GM21367 (cell line): ENCODE measurements at regions not wholly inside any gene's neighbourhood (a gene's known extent, or its start where the extent isn't known, plus 50 kb on each side); places are given as distances from the start of the nearest gene placed in this dataset.

Source experiments
- ATAC-seq: cut with Tn5 transposase; IDR thresholded peaks from one replicate; pipeline ENCODE4 v1.9.1; 2021; ENCODE audit not compliant: unreplicated experiment

DNA sequence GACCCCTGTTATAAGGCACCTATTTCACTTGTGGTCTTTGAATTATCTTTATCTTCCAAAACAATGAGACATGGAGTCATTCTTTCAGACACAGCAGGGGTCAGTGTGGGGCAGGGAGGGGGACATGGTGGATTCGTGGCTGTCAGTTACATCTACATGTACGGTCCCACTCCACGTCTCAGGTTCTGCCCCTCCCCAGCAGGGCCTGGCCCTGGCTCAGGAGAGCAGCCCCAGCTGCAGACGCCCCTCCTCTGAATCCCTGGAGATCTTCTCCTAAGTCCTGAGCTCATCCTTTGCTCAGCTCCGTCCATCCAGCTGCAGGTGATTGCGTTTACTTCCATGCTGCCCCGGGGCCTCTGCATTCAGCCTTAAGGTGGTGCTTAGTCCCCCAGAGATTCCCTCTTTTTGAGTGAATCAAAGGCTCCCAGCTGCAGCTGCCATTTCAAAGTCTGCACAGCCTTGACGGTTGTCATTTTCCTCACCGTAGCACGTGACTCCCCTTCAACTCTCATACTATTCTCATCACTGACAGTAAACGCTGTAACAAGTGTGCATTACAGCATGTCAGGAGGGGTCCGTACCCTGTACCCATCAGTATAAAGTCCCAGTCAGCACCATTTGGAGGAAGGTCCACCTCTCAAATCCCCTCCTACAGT is 113.4 kb upstream of the TCERG1L start:
- no peak for ATAC-seq

DNA sequence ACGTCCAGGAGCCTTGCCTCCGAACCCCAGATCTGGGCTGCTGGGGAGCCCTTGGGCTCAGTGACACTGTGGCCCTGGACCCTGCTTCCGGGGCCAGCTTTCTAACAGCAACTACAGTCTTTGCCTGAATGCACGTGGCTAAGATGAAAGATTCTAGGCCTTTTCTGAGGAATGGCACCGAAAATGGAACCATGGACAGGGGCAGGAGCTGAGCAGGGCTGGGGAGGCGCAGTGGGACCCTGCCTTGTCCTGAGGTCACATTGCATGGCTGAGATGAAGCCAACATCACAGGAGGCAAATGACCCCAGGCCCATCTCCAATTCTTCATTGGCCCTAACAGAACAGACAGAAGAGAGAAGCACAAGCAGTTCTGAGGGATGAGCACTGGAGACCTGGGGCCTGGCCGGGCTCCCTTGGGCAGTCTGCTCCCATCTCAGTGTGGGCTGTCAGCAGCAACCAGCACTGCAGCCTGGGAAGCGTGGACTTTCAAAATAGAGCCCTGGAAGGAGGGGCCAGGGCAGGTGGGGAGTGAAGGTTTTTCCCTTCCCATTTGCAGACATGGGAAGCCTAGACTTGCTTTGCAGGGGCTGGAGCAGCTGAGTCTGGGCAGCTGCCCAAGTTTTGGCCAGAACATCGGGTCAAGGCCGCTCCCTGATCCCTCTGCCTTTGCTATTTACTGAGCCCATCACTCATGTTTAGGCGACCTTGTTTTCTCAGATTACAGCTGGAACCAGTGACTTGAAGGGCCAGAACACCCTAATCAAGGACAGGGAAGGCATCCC is 114.4 kb upstream of the TCERG1L start:
- ATAC-seq = no peak

- no peak for ATAC-seq
These were observed 115.0 kb upstream of the TCERG1L start for GRCh38 chr10:131426534-131426898.

- no peak for ATAC-seq
These were observed 115.8 kb upstream of the TCERG1L start for GRCh38 chr10:131427281-131427680.

- ATAC-seq = no peak
These were observed 116.4 kb upstream of the TCERG1L start for GRCh38 chr10:131427901-131428300.

- ATAC-seq = no peak
These were observed 117.6 kb upstream of the TCERG1L start for GRCh38 chr10:131429141-131429540.

DNA sequence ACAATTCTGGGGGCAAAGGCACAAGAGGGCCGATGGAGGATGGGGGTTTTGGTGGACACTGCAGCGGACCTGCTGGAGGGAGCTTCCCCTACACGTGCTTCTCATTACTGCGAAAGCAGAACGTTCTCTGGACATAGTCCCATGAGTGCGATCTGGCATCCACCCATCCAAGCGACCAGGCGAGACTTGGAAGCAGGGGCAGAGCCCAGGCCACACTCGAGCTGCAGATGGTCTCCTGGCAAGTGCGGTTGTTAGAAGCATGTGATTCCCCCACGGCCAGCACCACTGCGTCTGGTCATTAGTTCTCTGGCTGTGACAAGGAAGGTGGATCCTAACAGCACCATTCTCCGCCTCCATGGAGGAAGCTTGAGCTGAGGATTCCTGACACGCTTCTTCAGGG is 118.4 kb upstream of the TCERG1L start:
- ATAC-seq = no peak

GRCh38 chr10:131430716-131431412 is 119.3 kb upstream of the TCERG1L start:
- ATAC-seq = no peak

DNA sequence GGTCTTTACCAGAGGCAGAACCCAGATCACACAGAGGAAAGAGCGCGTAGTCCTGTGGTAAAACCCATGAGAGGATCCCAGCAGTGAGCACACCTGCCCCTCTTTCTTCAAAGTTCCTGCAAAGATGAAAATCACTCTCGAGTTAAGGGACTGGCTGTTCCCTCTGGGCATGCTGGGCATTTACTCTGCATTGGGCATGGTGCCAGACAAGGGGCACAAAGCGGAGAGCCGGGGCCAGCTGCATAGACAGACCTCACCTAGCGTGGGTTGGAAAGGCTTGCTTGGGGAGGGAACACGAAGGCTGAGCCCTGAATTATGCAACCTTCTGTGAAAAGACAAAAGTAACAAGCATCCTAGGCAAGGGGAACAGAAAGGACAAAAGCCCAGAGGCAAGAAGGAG is 120.0 kb upstream of the TCERG1L start:
- no peak for ATAC-seq

DNA sequence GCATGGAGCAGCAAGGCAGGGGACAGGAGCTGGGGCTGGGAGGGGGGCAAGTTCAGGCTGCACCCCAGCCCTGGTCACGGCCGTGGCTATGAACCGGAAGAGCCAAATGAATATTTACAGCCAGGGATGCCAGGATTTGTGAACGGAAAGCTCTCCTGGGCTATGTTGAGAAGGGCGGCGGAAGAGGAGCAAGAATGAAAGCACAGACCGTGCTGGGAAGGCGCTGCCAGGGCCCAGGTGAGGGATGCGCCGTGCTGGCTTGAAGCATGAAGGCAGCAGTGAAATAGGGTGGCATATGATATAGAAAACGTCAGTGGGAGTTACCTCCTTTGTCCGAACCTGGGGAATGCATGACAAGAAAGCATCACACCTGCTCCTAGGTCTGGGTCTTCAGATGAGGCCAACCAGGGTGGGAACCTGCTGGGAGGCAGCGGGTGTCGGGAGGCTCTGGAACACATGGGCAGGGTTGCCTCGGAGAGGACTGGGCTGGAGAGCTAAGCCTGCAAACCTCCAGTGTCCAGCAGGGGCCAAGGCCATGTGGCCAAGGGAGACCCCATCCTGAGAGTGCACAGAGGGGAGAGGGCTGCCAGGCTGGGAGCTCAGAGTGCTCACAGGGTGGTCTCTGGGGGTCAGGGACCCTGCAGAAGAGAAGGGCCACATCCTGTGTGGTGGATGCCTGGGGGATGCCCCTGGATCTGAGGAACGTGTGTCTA is 120.6 kb upstream of the TCERG1L start:
- ATAC-seq = no peak

DNA sequence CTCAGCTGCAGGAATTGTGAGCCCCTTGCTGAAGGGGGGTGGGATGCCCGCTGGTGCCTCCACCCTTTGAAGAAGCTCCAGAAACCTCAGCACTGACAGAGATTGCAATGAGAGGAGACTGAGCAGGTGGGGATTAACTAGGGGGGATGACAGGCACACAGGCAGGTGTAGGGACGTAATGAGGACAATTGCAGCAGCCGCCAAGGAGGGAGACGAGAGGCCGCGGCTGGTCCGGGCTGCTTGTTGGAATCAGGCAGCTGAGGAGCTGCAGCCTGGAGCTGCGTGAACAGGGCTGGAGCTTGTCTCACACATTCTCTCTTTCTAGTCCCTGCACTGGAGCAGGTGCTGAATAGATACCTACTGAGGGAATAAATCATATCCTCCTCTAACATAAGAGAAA is 122.0 kb upstream of the TCERG1L start:
- no peak for ATAC-seq

- ATAC-seq = no peak
These were observed 123.7 kb upstream of the TCERG1L start for GRCh38 chr10:131435232-131435631.

- ATAC-seq = no peak
These were observed 124.4 kb upstream of the TCERG1L start for GRCh38 chr10:131435760-131436457.

- ATAC-seq = no peak
These were observed 124.9 kb upstream of the TCERG1L start for GRCh38 chr10:131436458-131436857.

GRCh38 chr10:131437556-131438475 is 126.3 kb upstream of the TCERG1L start:
- ATAC-seq = no peak

- no peak for ATAC-seq
These were observed 127.1 kb upstream of the TCERG1L start for GRCh38 chr10:131438665-131439064.

GRCh38 chr10:131439705-131440104 is 128.2 kb upstream of the TCERG1L start:
- ATAC-seq = no peak

- no peak for ATAC-seq
These were observed 129.2 kb upstream of the TCERG1L start for GRCh38 chr10:131440405-131441360.

DNA sequence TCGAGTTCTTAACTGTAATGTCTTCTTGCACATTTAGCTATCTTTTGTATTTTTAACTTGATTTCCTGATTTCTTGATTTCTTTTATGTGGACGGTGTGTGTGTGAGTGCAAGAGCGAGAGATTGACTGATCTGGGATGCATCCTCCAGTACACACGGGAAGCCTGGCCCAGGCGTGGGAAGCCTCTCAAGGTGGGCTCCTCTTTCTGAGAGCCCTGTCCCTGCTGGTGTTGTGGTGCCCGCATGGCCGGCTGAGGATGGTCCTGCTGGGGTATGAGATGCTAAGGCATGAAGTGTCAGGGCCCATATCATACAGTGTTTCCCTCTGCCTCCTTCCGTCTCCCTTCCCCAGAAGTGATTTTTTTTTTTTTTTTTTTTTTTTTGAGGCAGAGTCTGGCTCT is 130.8 kb upstream of the TCERG1L start:
- ATAC-seq = no peak
